ENCODE measurements at regions not wholly inside any gene's neighbourhood (a gene's known extent, or its start where the extent isn't known, plus 50 kb on each side); places are given as distances from the start of the nearest gene placed in this dataset.

GRCh38 chr6:14885498-14885897, 360.4 kb upstream of the JARID2 start (continued):
- TF ChIP-seq ZNF609 (CRISPR knock-in tag; IDR thresholded peaks at IDR 0.05; ENCODE audit: borderline replicate concordance) (no peak), ZNF558 (CRISPR knock-in tag; IDR thresholded peaks at IDR 0.05; ENCODE audit: borderline replicate concordance) (no peak), ZNF615 (CRISPR knock-in tag; IDR thresholded peaks at IDR 0.05; ENCODE audit: borderline replicate concordance) (no peak), FOXO1 (CRISPR knock-in tag; IDR thresholded peaks at IDR 0.05) (no peak)

DNA sequence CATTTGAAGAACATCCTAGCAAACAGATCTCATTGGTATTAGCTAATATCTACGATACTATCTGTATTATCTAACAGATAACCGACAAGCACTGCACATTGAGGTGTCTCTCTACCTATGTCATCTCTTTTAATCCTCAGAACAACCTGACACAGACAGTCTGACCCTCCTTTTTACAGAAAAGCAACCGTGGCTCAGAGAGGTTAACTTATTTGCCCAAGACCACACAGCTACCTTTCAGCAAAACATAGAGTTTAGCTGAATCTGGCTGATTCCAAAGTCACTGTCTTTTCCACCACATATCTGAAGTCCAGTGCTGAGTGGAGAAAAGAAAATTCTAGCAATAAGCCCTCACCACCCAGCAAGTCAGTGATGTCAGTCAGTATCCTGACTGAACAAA, 358.7 kb upstream of the JARID2 start:
- no peak overlapping the region for H2AFZ ChIP-seq (ENCODE audit: low read length)
- H3K79me2 ChIP-seq (ENCODE audit: insufficient read depth, low read length), result no peaks in the 10 kb centered on the region
- ChIA-PET POLR2A (no interaction called here), CTCF (ENCODE audit: low intra/inter-chr PET ratio, low total read pairs) (no interaction called here)
- H3K27ac ChIP-seq (ENCODE audit: extremely low read length, insufficient read depth, low read length), result no peak overlapping the region
- no peaks in the 10 kb centered on the region for H3K36me3 ChIP-seq (replicated peaks in 1 of 2; ENCODE audit: control insufficient read depth in 1 of 2, insufficient read depth in 2 of 2, low read length in 2 of 2)
- H3K4me2 ChIP-seq (ENCODE audit: low read depth, low read length), result no peak overlapping the region
- H3K9me3 ChIP-seq (ENCODE audit: low read length), result no peaks in the 10 kb centered on the region
- BruUV-seq (replicated peaks), result no TSS peak
- no peaks in the 10 kb centered on the region for H4K20me1 ChIP-seq (ENCODE audit: insufficient read depth, low read length)
- H3K9ac ChIP-seq (ENCODE audit: insufficient read depth, low read depth, low read length), result no peak overlapping the region
- ATAC-seq, result no peak
- no peak for DNase-seq (ENCODE audit: low spot score)
- H3K27me3 ChIP-seq (ENCODE audit: control insufficient read depth in 1 of 2, insufficient read depth in 2 of 2, low read length in 2 of 2), result no peaks in the 10 kb centered on the region
- in situ Hi-C loops (cut with HindIII; ENCODE audit: extremely low pct_ligation_motif_present, low pct_unique_long_range_greater_than_20kb), result no loop called here
- WGBS (ENCODE audit: low lambda C conversion rate), result 44% methylated on average over 3 of the region's 3 CpGs
- intact Hi-C loops (cut with micrococcal nuclease; ENCODE audit: unreplicated experiment), result no loop called here
- peaks cover 9% of the 10 kb centered on the region for H3K4me1 ChIP-seq (ENCODE audit: insufficient read depth, low read length)
- H3K4me3 ChIP-seq (replicated peaks in 1 of 3; ENCODE audit: insufficient read depth in 1 of 3, low read depth in 2 of 3, low read length in 3 of 3), result no peak overlapping the region
- no peak for FAIRE-seq
- TF ChIP-seq ARNT (IDR thresholded peaks at IDR 0.05) (no peak), ZNF263 (CRISPR knock-in tag; IDR thresholded peaks at IDR 0.05) (no peak), ZNF333 (CRISPR knock-in tag; IDR thresholded peaks at IDR 0.05; ENCODE audit: borderline replicate concordance) (no peak), NCOA2 (CRISPR knock-in tag; IDR thresholded peaks at IDR 0.05) (no peak), EHMT2 (IDR thresholded peaks at IDR 0.05; ENCODE audit: borderline replicate concordance, low read depth, low read length) (no peak), ZSCAN29 (CRISPR knock-in tag; conservative IDR thresholded peaks at IDR 0.05) (no peak), SCMH1 (CRISPR knock-in tag; IDR thresholded peaks at IDR 0.05; ENCODE audit: borderline replicate concordance) (no peak), MAZ (IDR thresholded peaks at IDR 0.05; ENCODE audit: borderline replicate concordance, low read depth, low read length) (no peak), MAZ (CRISPR knock-in tag; IDR thresholded peaks at IDR 0.05; ENCODE audit: low read depth) (no peak), ZSCAN5A (CRISPR knock-in tag; IDR thresholded peaks at IDR 0.05; ENCODE audit: borderline replicate concordance) (no peak), ZMYM3 (CRISPR knock-in tag; IDR thresholded peaks at IDR 0.05) (no peak), BATF2 (CRISPR knock-in tag; IDR thresholded peaks at IDR 0.05) (no peak)
- TF ChIP-seq, protein P1, sequence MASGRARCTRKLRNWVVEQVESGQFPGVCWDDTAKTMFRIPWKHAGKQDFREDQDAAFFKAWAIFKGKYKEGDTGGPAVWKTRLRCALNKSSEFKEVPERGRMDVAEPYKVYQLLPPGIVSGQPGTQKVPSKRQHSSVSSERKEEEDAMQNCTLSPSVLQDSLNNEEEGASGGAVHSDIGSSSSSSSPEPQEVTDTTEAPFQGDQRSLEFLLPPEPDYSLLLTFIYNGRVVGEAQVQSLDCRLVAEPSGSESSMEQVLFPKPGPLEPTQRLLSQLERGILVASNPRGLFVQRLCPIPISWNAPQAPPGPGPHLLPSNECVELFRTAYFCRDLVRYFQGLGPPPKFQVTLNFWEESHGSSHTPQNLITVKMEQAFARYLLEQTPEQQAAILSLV (CRISPR knock-in tag; IDR thresholded peaks at IDR 0.05; ENCODE audit: borderline replicate concordance), result no peak

Data from HepG2 (cell line).